A549 (cell line): ENCODE measurements at regions not wholly inside any gene's neighbourhood (a gene's known extent, or its start where the extent isn't known, plus 50 kb on each side); places are given as distances from the start of the nearest gene placed in this dataset.

Source experiments
- CTCF ChIP-seq: fragments of >200 bp; sonication (Bioruptor Twin); formaldehyde crosslinking; IDR thresholded peaks from 3 replicates; pipeline ENCODE4 v1.5.1; 2016
- JUN ChIP-seq, 2 experiments: fragments of >200 bp; sonication (Bioruptor Twin); formaldehyde crosslinking; IDR thresholded peaks; 2 replicates in 1 of 2; 3 replicates in 1 of 2; pipeline ENCODE4 v1.6.1; 2016 to 2017
- KDM1A ChIP-seq: fragments of 200-600 bp; sonication (generic); IDR thresholded peaks from 2 replicates; pipeline ENCODE4 v1.6.1; 2016; ENCODE audit warnings: low read depth, mild to moderate bottlenecking
- MAX ChIP-seq: IDR thresholded peaks from 2 replicates; pipeline ENCODE4 v1.6.1; 2012
- PBX3 ChIP-seq: IDR thresholded peaks from 2 replicates; pipeline ENCODE4 v1.6.1; 2012
- POLR2A ChIP-seq: IDR thresholded peaks from 2 replicates; pipeline ENCODE4 v1.6.1; 2012; ENCODE audit warnings: mild to moderate bottlenecking, low read length

DNA sequence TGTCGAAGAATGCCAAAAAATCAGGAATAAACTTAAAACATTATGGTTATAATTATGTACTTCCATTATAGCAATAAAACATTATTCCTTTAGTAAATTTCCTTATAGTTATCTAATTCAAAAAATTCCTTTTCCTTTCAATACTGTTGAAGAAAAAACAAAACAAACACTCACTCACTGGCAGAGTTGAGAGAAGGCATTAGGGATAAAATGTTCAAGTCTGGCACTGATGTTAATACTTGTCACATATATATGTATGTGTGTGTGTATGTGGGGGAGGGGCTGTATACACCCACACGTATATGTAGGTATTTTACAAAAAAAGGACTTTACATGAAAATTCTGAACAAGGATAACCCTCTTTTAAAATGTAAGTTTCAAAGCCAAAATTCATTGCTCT is 150.2 kb upstream of the MEOX2 start:
- TF ChIP-seq CTCF (no peak), PBX3 (no peak), KDM1A (no peak), MAX (no peak), POLR2A (no peak), JUN (IDR thresholded peaks at IDR 0.05) (no peak)
